HG02571 (cell line): ENCODE measurements at regions not wholly inside any gene's neighbourhood (a gene's known extent, or its start where the extent isn't known, plus 50 kb on each side); places are given as distances from the start of the nearest gene placed in this dataset.

ENCODE experiments used
- ATAC-seq: cut with Tn5 transposase; IDR thresholded peaks from one replicate; pipeline ENCODE4 v1.9.1; 2021; ENCODE audit warnings: mild to moderate bottlenecking, moderate library complexity; ENCODE audit not compliant: unreplicated experiment

DNA sequence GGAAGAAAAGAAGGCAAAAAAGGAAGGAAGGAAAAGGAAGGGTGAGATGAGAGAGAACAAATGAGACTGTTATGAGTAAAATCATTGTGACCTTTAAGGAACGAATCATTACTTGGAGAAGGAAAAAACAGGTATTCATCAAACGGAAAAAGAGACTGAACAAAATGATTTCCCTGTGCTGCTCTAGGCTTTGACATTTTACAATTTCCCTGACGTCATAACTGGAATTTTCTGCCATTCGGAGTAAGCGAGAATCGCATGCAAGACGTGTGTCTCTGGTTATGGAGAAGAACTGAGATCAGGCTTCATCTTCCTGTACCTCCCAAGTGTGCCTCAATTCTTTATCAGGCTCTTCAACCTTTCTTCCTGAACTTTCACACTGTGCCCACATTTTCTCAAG is 534.7 kb upstream of the KLHL29 start:
- ATAC-seq: no peak

DNA sequence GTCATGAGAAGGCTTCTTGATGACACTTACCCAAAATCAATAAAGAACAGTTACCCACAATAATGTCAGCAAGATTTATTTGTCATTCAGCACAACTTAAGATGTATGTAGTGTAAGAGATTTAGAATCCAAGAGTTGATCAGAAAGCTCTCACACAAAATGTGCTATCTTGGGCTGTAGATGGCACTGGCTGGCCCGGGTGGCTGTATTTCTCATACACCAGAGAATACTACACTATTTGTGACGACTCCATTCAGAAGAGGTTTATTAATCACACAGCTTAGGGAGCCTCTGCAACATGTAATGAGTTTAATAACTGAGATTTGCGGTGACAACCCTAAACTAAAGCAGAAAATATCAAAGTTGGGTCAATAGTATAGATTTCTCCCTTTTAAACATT is 530.4 kb upstream of the KLHL29 start:
- ATAC-seq: no peak

GRCh38 chr2:22855081-22855480 is 529.9 kb upstream of the KLHL29 start:
- no peak for ATAC-seq

- no peak for ATAC-seq
Observed at GRCh38 chr2:22855761-22856184, 529.2 kb upstream of the KLHL29 start.

DNA sequence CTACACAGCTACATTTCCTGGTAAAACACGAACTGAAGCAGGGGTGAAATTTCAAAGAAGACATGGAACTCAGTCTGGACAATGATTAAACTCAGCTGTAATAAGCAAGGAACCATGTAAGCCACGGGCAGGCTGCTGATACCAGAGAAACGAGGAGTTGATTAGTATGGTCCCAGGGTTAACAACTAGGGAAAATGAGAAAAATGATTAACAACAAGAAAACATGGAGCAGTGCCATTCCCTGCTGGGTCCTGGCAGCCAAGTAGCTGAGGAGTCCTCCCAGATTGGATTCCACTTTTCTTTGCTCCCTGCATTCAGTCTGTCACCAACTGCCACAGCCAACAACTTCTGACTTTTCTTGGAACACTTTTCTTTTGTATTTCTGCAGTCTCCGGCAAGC is 517.0 kb upstream of the KLHL29 start:
- no peak for ATAC-seq

DNA sequence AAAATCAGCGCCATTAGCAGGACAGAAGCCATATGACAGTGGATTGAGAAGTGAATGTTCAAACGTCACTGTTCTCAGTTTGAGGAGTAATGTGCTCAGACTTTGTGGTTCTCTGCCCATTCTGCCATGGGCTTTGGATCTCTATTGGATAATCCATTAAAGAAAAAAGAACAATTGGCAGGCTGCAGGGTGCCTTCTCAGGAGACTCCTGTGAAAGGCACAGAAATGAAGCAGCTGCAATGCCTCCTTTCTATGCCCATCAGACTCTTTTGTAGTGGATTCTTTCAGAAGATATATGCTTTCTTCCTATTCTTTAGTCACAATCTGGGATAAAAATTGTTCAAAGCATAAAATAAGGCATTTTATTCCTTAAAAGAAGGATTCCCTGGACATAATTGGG is 506.9 kb upstream of the KLHL29 start:
- no peak for ATAC-seq

- ATAC-seq: no peak
Observed at GRCh38 chr2:22879009-22879863, 505.7 kb upstream of the KLHL29 start.

DNA sequence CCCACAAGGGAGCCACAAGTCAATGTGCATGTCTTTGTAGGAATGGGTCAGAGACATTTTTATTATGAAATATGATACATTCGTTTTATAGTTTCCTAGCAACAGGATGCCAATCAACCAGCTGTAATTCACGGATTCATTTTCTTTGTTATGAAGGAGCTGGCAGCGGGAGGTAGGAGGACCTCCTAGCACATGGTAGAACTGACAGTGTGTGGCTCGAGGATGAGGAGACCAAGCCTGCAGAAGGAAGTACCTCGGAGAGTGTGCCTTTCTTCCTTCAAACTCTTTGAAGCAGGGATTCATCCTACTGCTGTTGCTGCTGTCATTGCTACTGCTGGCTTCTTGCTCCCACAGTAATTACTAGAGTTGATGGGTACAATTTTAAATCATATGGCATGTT is 504.8 kb upstream of the KLHL29 start:
- ATAC-seq: no peak

DNA sequence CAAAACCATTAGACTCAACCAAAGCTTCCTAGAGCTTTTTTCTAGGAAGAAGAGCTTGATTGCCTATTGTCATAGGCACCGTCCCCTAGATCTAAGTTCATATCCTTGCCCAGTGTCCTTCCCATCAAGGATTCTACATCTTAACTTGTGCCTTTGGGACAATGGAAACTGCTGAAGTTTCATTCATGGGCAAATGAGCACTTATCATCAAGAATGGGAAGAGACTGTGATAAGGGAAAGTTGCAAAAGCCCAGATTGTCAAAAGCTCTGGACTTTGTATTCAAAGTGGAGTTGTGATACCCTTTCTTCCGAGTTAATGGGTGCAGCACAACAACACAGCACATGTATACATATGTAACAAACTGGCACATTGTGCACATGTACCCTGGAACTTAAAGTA is 503.0 kb upstream of the KLHL29 start:
- ATAC-seq: no peak

DNA sequence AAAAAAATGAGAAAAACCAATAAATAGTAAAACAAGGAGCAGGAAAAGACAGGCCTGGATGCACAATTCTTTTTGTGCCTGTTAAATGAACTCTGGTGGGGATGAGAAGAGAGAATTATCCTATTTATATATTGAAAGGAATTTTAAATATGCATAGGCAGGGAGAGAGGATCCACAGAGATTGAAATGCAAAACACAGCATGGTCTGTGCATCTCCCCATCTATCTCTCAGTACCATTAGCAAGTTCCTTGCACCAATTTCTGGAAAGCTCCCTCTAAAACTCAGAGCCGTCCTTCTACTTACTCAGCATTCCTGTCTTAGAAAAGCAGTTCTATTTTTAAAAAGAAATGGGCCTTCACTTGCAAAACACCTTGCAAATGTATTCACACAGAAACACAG is 502.3 kb upstream of the KLHL29 start:
- ATAC-seq: no peak

- ATAC-seq: no peak
Observed at GRCh38 chr2:22883054-22883453, 501.9 kb upstream of the KLHL29 start.

- ATAC-seq: no peak
Observed at GRCh38 chr2:22885245-22885644, 499.7 kb upstream of the KLHL29 start.

DNA sequence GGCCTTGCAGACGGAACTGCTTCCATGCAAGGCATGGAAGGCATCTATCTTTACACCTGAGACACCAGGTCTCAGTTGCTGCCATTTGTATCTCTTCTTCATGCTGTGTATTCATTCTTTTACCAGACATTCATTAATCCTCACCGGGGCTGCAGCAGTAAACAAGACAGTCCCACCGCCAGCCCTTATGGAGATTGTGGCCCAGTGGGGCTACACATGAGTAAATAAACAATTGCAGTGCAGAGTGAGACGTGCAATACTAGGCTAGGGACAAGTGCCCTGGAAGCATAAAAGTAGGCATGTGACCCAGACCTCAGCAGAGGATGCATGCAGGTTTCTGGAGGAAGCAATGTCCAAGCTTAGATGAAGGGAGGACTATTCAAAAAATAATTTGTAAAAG is 497.6 kb upstream of the KLHL29 start:
- no peak for ATAC-seq

DNA sequence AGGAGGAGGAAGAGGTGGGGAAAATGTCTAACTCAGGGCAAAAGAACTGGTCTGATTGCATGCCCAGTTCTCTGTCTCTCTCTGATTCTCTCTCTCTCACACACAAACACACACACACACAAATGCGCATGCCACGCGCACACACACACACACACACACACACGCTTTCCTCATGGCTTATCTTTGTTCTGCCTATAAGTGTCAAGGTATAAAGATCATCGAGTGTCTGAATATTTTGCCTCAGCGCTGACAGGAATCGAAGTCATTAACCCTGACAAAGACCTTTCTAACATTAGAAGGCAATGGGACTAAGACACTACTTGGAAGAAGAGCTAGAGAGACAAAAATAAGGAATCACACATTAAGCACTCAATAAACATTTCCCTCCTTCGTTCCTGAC is 497.1 kb upstream of the KLHL29 start:
- ATAC-seq: no peak

GRCh38 chr2:22890132-22890531 is 494.8 kb upstream of the KLHL29 start:
- no peak for ATAC-seq

GRCh38 chr2:22893761-22894517 is 491.0 kb upstream of the KLHL29 start:
- no peak for ATAC-seq

DNA sequence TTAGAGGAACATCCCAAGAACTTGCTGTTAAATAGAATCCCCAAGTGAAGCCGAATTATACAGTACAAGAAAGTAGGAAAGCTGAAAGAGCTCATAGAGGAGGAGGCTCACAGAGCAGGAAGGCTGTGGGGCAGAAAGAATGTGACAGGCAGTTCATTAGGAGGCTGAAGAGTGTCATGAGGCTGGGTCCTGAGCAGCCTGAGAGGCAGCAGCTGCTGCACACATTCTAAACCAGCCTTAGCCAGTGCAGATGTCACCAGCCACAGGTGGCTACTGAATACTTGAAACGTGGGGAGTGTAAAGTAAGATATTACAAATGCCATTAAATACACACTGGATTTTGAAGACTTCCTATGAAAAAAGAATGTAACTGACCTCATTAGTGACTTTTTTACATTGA is 490.2 kb upstream of the KLHL29 start:
- no peak for ATAC-seq

GRCh38 chr2:22897428-22897827 is 487.6 kb upstream of the KLHL29 start:
- no peak for ATAC-seq

DNA sequence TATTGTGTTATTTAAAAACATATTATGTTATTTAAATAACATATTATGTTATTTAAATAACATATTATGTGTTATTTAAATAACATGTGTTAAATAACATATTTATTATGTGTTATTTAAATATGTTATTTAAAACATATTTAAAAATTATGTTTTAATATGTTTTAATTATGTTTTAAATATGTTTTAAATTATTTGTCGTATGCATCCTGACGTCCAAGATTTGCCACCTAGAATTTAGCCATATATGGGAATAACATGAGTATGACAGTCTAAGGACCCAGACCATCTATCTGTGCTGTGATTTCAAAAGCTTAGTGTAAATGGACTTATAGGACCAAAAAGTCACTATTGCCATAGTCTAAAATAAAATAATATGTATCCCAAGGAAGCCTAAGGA is 484.3 kb upstream of the KLHL29 start:
- ATAC-seq: no peak

DNA sequence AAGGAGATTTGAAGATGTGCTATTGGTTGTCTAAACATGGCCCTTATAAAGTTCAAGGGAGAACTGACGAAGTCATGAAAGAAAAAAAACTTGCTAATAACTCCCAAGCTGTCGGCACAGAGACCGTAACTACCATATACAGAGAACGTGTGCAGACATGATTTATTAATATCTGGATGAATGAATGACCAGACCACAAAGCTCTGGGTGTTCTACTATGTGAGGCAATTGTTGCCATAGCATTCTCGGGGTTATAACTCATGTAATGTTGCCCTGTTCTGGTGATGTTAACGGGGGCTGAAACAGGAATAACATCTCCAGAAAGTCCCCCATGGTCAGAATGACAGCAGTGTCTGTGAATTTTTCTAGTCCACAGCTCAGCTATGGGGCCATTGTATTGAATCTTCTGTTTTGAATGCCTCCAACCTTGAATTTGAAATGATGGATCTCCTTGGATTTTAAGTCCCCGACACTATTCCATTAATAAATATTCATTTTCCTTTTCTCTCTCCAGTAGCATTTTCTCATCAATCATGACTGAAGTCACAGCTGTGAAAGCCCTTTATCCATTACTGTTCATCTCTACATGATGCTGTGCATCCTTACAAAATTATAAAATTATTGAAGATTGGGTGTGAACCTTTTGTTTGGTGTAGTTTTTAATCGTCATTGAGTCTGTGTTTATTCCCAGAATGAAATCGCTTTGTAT is 483.4 kb upstream of the KLHL29 start:
- no peak for ATAC-seq

DNA sequence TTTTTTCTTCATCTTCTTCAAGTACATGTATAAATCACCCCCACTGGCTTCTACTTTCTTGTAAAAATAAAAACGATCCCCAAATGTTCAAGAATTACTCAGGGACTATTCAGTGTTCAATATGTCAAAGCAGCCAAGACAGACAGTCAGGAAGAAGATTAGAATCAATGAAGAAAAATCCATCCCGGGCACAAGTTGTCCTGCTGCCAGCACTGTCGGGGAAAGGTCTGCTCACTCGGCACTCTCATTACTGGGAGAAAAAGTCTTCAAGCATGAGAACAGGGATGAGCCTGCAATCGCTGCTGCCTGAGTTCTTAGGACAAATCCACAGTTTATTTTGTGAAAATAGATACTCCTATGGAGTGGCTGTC is 482.8 kb upstream of the KLHL29 start:
- ATAC-seq: no peak

- ATAC-seq: no peak
Observed at GRCh38 chr2:22902662-22903165, 482.3 kb upstream of the KLHL29 start.
